ENCODE measurements at regions not wholly inside any gene's neighbourhood (a gene's known extent, or its start where the extent isn't known, plus 50 kb on each side); places are given as distances from the start of the nearest gene placed in this dataset.
"Not testable (repeated sequence)": the region's sequence is repeated elsewhere in the genome, so short reads cannot be mapped to it uniquely, and the experiment has no call there.

DNA sequence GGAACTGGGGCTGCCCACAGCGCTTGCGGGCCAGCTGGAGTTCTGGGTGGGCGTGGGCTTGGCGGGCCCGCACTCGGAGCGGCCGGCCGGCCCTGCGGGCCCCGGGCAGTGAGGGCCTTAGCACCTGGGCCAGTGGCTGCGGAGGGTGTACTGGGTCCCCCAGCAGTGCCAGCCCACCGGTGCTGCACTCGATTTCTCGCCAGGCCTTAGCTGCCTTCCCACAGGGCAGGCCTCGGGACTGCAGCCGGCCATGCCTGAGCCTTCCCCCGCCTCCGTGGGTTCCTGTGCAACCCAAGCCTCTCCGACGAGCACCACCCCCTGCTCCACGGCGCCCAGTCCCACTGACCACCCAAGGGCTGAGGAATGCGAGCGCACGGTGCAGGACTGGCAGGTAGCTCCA lies 232.5 kb downstream of the FAM181B start:
- TF ChIP-seq, protein P1, sequence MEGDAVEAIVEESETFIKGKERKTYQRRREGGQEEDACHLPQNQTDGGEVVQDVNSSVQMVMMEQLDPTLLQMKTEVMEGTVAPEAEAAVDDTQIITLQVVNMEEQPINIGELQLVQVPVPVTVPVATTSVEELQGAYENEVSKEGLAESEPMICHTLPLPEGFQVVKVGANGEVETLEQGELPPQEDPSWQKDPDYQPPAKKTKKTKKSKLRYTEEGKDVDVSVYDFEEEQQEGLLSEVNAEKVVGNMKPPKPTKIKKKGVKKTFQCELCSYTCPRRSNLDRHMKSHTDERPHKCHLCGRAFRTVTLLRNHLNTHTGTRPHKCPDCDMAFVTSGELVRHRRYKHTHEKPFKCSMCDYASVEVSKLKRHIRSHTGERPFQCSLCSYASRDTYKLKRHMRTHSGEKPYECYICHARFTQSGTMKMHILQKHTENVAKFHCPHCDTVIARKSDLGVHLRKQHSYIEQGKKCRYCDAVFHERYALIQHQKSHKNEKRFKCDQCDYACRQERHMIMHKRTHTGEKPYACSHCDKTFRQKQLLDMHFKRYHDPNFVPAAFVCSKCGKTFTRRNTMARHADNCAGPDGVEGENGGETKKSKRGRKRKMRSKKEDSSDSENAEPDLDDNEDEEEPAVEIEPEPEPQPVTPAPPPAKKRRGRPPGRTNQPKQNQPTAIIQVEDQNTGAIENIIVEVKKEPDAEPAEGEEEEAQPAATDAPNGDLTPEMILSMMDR (conservative IDR thresholded peaks at IDR 0.05; ENCODE audit: low read length), result not testable (repeated sequence)
- TF ChIP-seq EZH2phosphoT487 (IDR thresholded peaks at IDR 0.05; ENCODE audit: borderline replicate concordance, low read depth, low read length), result not testable (repeated sequence)
